NCI-H1092 (cell line): ENCODE measurements at regions not wholly inside any gene's neighbourhood (a gene's known extent, or its start where the extent isn't known, plus 50 kb on each side); places are given as distances from the start of the nearest gene placed in this dataset.
"Not testable (repeated sequence)": the region's sequence is repeated elsewhere in the genome, so short reads cannot be mapped to it uniquely, and the experiment has no call there.

Experiments used
- DNase-seq: peaks from one replicate; lab custom pipeline; 2025; lab: John Stamatoyannopoulos, UW

GRCh38 chr1:196090226-196090625, 518.0 kb downstream of the KCNT2 start:
- no peak for DNase-seq

GRCh38 chr1:196088541-196088940, 519.7 kb downstream of the KCNT2 start:
- no peak for DNase-seq

GRCh38 chr1:196078691-196079090, 529.5 kb downstream of the KCNT2 start:
- no peak for DNase-seq

GRCh38 chr1:196075621-196076020, 532.6 kb downstream of the KCNT2 start:
- no peak for DNase-seq

- DNase-seq: no peak
Measured at GRCh38 chr1:196074182-196074581, 534.1 kb downstream of the KCNT2 start.

GRCh38 chr1:196071447-196071846, 536.8 kb downstream of the KCNT2 start:
- DNase-seq: no peak

GRCh38 chr1:196070940-196071339, 537.3 kb downstream of the KCNT2 start:
- DNase-seq: no peak

GRCh38 chr1:196063952-196064351, 544.3 kb downstream of the KCNT2 start:
- no peak for DNase-seq

GRCh38 chr1:196063294-196063693, 544.9 kb downstream of the KCNT2 start:
- no peak for DNase-seq

GRCh38 chr1:196060539-196060938, 547.7 kb downstream of the KCNT2 start:
- no peak for DNase-seq

- no peak for DNase-seq
Measured at GRCh38 chr1:196059210-196059609, 549.0 kb downstream of the KCNT2 start.

- no peak for DNase-seq
Measured at GRCh38 chr1:196056966-196057365, 551.3 kb downstream of the KCNT2 start.

- no peak for DNase-seq
Measured at GRCh38 chr1:196049407-196049806, 558.8 kb downstream of the KCNT2 start.

- no peak for DNase-seq
Measured at GRCh38 chr1:196043268-196043667, 565.0 kb downstream of the KCNT2 start.

- no peak for DNase-seq
Measured at GRCh38 chr1:196034080-196034706, 574.0 kb downstream of the KCNT2 start.

GRCh38 chr1:196031387-196031786, 576.9 kb downstream of the KCNT2 start:
- DNase-seq: not testable (repeated sequence)

GRCh38 chr1:196030455-196030854, 577.8 kb downstream of the KCNT2 start:
- DNase-seq: no peak

- no peak for DNase-seq
Measured at GRCh38 chr1:196029410-196029809, 578.8 kb downstream of the KCNT2 start.

GRCh38 chr1:196027127-196027526, 581.1 kb downstream of the KCNT2 start:
- no peak for DNase-seq

- DNase-seq: not testable (repeated sequence)
Measured at GRCh38 chr1:196021174-196021573, 587.1 kb downstream of the KCNT2 start.

GRCh38 chr1:196009362-196009761, 598.9 kb downstream of the KCNT2 start:
- DNase-seq: no peak

- no peak for DNase-seq
Measured at GRCh38 chr1:196007763-196008162, 600.5 kb downstream of the KCNT2 start.

- DNase-seq: no peak
Measured at GRCh38 chr1:196005426-196005825, 602.8 kb downstream of the KCNT2 start.

- DNase-seq: not testable (repeated sequence)
Measured at GRCh38 chr1:196004388-196004787, 603.9 kb downstream of the KCNT2 start.
